HCT116 (cell line): ENCODE measurements at regions not wholly inside any gene's neighbourhood (a gene's known extent, or its start where the extent isn't known, plus 50 kb on each side); places are given as distances from the start of the nearest gene placed in this dataset.

ENCODE experiments used
- ATAC-seq: fragments of 200-7000 bp; cut with Tn5 transposase; 2 replicates; pipeline ENCODE4 v1.9.1; 2020; ENCODE audit warnings: mild to moderate bottlenecking, moderate library complexity
- BruUV-seq: library from RNA; stranded (reverse); fragments of 400-500 nt; replicated peaks from 2 replicates; lab custom pipeline; 2021; lab: Mats Ljungman, UMichigan
- CTCF ChIA-PET: fragments of 300-600 bp; sonication (Branson Sonifier 250); formaldehyde crosslinking; loops from one replicate; lab custom pipeline; 2021; ENCODE audit warnings: antibody characterized with exemption; lab: Charles Lee
- POLR2A ChIA-PET: fragments of 300-600, 350-600 bp; sonication (Branson Sonifier 250); formaldehyde crosslinking; loops from one replicate; lab custom pipeline; 2021; ENCODE audit warnings: antibody characterized with exemption; lab: Charles Lee
- RAD21 ChIA-PET, 2 experiments: fragments of 300-600 bp; sonication (Branson Sonifier 250); formaldehyde crosslinking; loops; one replicate each; lab custom pipeline; 2023; ENCODE audit warnings: low total read pairs in 2 of 2; ENCODE audit not compliant: uncharacterized antibody in 2 of 2, unreplicated experiment in 2 of 2, low non-redundant PET in 1 of 2; lab: Charles Lee
- DNase-seq: peaks from one replicate; pipeline ENCODE4 v3.0.0-alpha.2; 2010; ENCODE audit warnings: low read depth, low spot score
- H2AFZ ChIP-seq: fragments of 200-600 bp; shearing (Covaris generic), sonication (generic); 2 replicates; pipeline ENCODE4 v1.6.1; 2017; ENCODE audit warnings: low read depth, mixed run types, mixed read lengths, antibody characterized with exemption, low read length; ENCODE audit not compliant: poor library complexity, severe bottlenecking
- H3K27ac ChIP-seq: 2 replicates; pipeline ENCODE4 v1.5.1; 2012; ENCODE audit warnings: low read depth, low read length
- H3K27me3 ChIP-seq: fragments of 200-600 bp; sonication (generic); 2 replicates; pipeline ENCODE4 v1.6.1; 2016; ENCODE audit warnings: mixed run types, low read length, mixed read lengths; ENCODE audit not compliant: insufficient read depth
- H3K36me3 ChIP-seq, 2 experiments: fragments of 200-500 bp in 1 of 2; fragments of 200-600 bp in 1 of 2; sonication (Bioruptor generic) in 1 of 2; sonication (generic) in 1 of 2; 2 replicates each; pipeline versions ENCODE4 v1.5.1 to v1.6.1; 2014 to 2016; ENCODE audit warnings: low read length in 2 of 2, inconsistent platforms in 1 of 2, mixed read lengths in 1 of 2, mixed run types in 1 of 2; ENCODE audit not compliant: insufficient read depth in 2 of 2, control insufficient read depth in 1 of 2
- H3K4me1 ChIP-seq, 2 experiments: fragments of 200-600 bp in 1 of 2; sonication (generic) in 1 of 2; 2 replicates each; pipeline versions ENCODE4 v1.5.1 to v1.6.1; 2012 to 2017; ENCODE audit warnings: low read length in 2 of 2, inconsistent platforms in 1 of 2, mild to moderate bottlenecking in 1 of 2, mixed read lengths in 1 of 2, mixed run types in 1 of 2, moderate library complexity in 1 of 2; ENCODE audit not compliant: insufficient read depth in 2 of 2, control insufficient read depth in 1 of 2
- H3K4me2 ChIP-seq: fragments of 200-600 bp; sonication (generic); 2 replicates; pipeline ENCODE4 v1.6.1; 2017; ENCODE audit warnings: mixed run types, low read length, mixed read lengths
- H3K4me3 ChIP-seq, 2 experiments: fragments of 200-600 bp in 1 of 2; sonication (generic) in 1 of 2; replicated peaks in 1 of 2; 2 replicates each; pipeline ENCODE4 v1.5.1; 2011 to 2016; ENCODE audit warnings: low read length in 2 of 2, control low read depth in 1 of 2, low read depth in 1 of 2, mild to moderate bottlenecking in 1 of 2, mixed read lengths in 1 of 2, mixed run types in 1 of 2
- H3K79me2 ChIP-seq: fragments of 200-600 bp; sonication (generic); 2 replicates; pipeline ENCODE4 v1.6.1; 2017; ENCODE audit warnings: mild to moderate bottlenecking, mixed run types, low read length, moderate library complexity, mixed read lengths; ENCODE audit not compliant: insufficient read depth
- H3K9ac ChIP-seq: fragments of 200-600 bp; sonication (generic); 2 replicates; pipeline ENCODE4 v1.6.1; 2016; ENCODE audit warnings: low read length, mixed read lengths
- H3K9me2 ChIP-seq: fragments of 200-600 bp; sonication (generic), shearing (Covaris generic); 2 replicates; pipeline ENCODE4 v1.6.1; 2017; ENCODE audit warnings: mixed run types, mild to moderate bottlenecking, moderate library complexity; ENCODE audit not compliant: insufficient read depth
- H3K9me3 ChIP-seq, 2 experiments: fragments of 200-500 bp in 1 of 2; fragments of 200-600 bp in 1 of 2; sonication (Bioruptor generic) in 1 of 2; sonication (generic) in 1 of 2; 2 replicates each; pipeline ENCODE4 v1.6.1; 2014 to 2017; ENCODE audit warnings: low read length in 2 of 2, mixed read lengths in 2 of 2, inconsistent platforms in 1 of 2, low read depth in 1 of 2, mild to moderate bottlenecking in 1 of 2, mixed run types in 1 of 2, moderate library complexity in 1 of 2; ENCODE audit not compliant: control insufficient read depth in 1 of 2, insufficient read depth in 1 of 2
- H4K20me1 ChIP-seq: fragments of 200-600 bp; sonication (generic), shearing (Covaris generic); 2 replicates; pipeline ENCODE4 v1.6.1; 2017; ENCODE audit warnings: mixed run types, mild to moderate bottlenecking, moderate library complexity; ENCODE audit not compliant: insufficient read depth
- CBX3 ChIP-seq: IDR thresholded peaks from 2 replicates; pipeline ENCODE4 v1.6.1; 2012; ENCODE audit warnings: low read depth
- CEBPB ChIP-seq: IDR thresholded peaks from 2 replicates; pipeline ENCODE4 v1.6.1; 2012; ENCODE audit warnings: low read depth
- ELF1 ChIP-seq: IDR thresholded peaks from 2 replicates; pipeline ENCODE4 v1.6.1; 2012; ENCODE audit warnings: low read depth, borderline replicate concordance
- EZH2 ChIP-seq: fragments of 200-600 bp; sonication (generic); IDR thresholded peaks from 2 replicates; pipeline ENCODE4 v1.6.1; 2017; ENCODE audit warnings: antibody characterized with exemption, mixed run types
- EZH2phosphoT487 ChIP-seq: fragments of 200-600 bp; IDR thresholded peaks from 2 replicates; pipeline ENCODE4 v1.6.1; 2018; ENCODE audit warnings: antibody characterized with exemption, borderline replicate concordance
- FOSL1 ChIP-seq: IDR thresholded peaks from 2 replicates; pipeline ENCODE4 v1.6.1; 2012; ENCODE audit warnings: low read depth
- MAX ChIP-seq: IDR thresholded peaks from 2 replicates; pipeline ENCODE4 v1.6.1; 2012
- RAD21 ChIP-seq: IDR thresholded peaks from 2 replicates; pipeline ENCODE4 v1.6.1; 2012; ENCODE audit warnings: low read depth, mild to moderate bottlenecking
- REST ChIP-seq: IDR thresholded peaks from 2 replicates; pipeline ENCODE4 v1.6.1; 2012; ENCODE audit warnings: low read depth
- SIN3A ChIP-seq: IDR thresholded peaks from 2 replicates; pipeline ENCODE4 v1.6.1; 2012; ENCODE audit warnings: low read depth
- SP1 ChIP-seq: IDR thresholded peaks from 2 replicates; pipeline ENCODE4 v1.6.1; 2012; ENCODE audit warnings: low read depth
- SRF ChIP-seq: IDR thresholded peaks from 2 replicates; pipeline ENCODE4 v1.6.1; 2012; ENCODE audit warnings: low read depth
- YY1 ChIP-seq: IDR thresholded peaks from 2 replicates; pipeline ENCODE4 v1.6.1; 2011; ENCODE audit warnings: low read length, low read depth, moderate library complexity, mild to moderate bottlenecking; ENCODE audit not compliant: insufficient replicate concordance; ENCODE audit errors: extremely low read depth
- ZBTB33 ChIP-seq: IDR thresholded peaks from 2 replicates; pipeline ENCODE4 v1.6.1; 2011; ENCODE audit warnings: mild to moderate bottlenecking, low read length, moderate library complexity; ENCODE audit not compliant: insufficient replicate concordance; ENCODE audit errors: extremely low read depth
- ZFX ChIP-seq: fragments of 450-650 bp; IDR thresholded peaks from 2 replicates; pipeline ENCODE4 v1.6.1; 2017
- ZNF274 ChIP-seq: fragments of 200-500 bp; sonication (Bioruptor generic); IDR thresholded peaks from 2 replicates; pipeline ENCODE4 v1.6.1; 2014; ENCODE audit warnings: mild to moderate bottlenecking, low read depth, low read length, inconsistent platforms
- intact Hi-C: fragments of 100-400 bp; cut with micrococcal nuclease; formaldehyde crosslinking; loops from 2 replicates; pipeline ENCODE4 v1.10.0; 2022

GRCh38 chr3:13748276-13748879 lies 131.5 kb downstream of the WNT7A start:
- H3K9ac ChIP-seq: no peak overlapping the region
- H3K4me3 ChIP-seq: no peak overlapping the region
- ATAC-seq (no peak), DNase-seq (no peak)
- H3K27me3 ChIP-seq: no peaks in the 10 kb centered on the region
- no TSS peak for BruUV-seq
- H3K9me3 ChIP-seq: no peaks in the 10 kb centered on the region
- POLR2A ChIA-PET: no interaction called here
- no peak overlapping the region for H3K4me2 ChIP-seq
- H3K27ac ChIP-seq: no peak overlapping the region
- RAD21 ChIA-PET: no interaction called here
- H3K79me2 ChIP-seq: no peaks in the 10 kb centered on the region
- no peaks in the 10 kb centered on the region for H3K36me3 ChIP-seq
- no peak overlapping the region for H2AFZ ChIP-seq
- no peaks in the 10 kb centered on the region for H4K20me1 ChIP-seq
- intact Hi-C loops: no loop called here
- H3K4me1 ChIP-seq: no peaks in the 10 kb centered on the region
- H3K9me2 ChIP-seq: no peaks in the 10 kb centered on the region
- TF ChIP-seq ZFX (no peak), CEBPB (no peak), YY1 (no peak), EZH2phosphoT487 (no peak), EZH2 (no peak), SRF (no peak), RAD21 (no peak)
- CTCF ChIA-PET: no interaction called here

- no peaks in the 10 kb centered on the region for H4K20me1 ChIP-seq
- ChIA-PET POLR2A (no interaction called here), CTCF (no interaction called here), RAD21 (no interaction called here)
- H3K36me3 ChIP-seq: no peaks in the 10 kb centered on the region
- H3K9ac ChIP-seq: no peak overlapping the region
- intact Hi-C loops: no loop called here
- no peak overlapping the region for H3K27ac ChIP-seq
- H3K9me3 ChIP-seq: no peaks in the 10 kb centered on the region
- no peaks in the 10 kb centered on the region for H3K27me3 ChIP-seq
- no peaks in the 10 kb centered on the region for H3K4me1 ChIP-seq
- ATAC-seq: no peak
- no peak for DNase-seq
- no TSS peak for BruUV-seq
- no peaks in the 10 kb centered on the region for H3K79me2 ChIP-seq
- H3K4me3 ChIP-seq: no peak overlapping the region
- H3K4me2 ChIP-seq: no peak overlapping the region
- H2AFZ ChIP-seq: no peak overlapping the region
- no peaks in the 10 kb centered on the region for H3K9me2 ChIP-seq
- TF ChIP-seq MAX (no peak), ELF1 (no peak), ZBTB33 (no peak), SIN3A (no peak), YY1 (no peak), CBX3 (no peak), RAD21 (no peak), ZFX (no peak), REST (no peak), EZH2phosphoT487 (no peak), SRF (no peak), FOSL1 (no peak), SP1 (no peak), ZNF274 (no peak)
Measured at GRCh38 chr3:13747627-13748026, 132.2 kb downstream of the WNT7A start.
